ENCODE measurements at regions not wholly inside any gene's neighbourhood (a gene's known extent, or its start where the extent isn't known, plus 50 kb on each side); places are given as distances from the start of the nearest gene placed in this dataset.
"Not testable (repeated sequence)": the region's sequence is repeated elsewhere in the genome, so short reads cannot be mapped to it uniquely, and the experiment has no call there.

DNA sequence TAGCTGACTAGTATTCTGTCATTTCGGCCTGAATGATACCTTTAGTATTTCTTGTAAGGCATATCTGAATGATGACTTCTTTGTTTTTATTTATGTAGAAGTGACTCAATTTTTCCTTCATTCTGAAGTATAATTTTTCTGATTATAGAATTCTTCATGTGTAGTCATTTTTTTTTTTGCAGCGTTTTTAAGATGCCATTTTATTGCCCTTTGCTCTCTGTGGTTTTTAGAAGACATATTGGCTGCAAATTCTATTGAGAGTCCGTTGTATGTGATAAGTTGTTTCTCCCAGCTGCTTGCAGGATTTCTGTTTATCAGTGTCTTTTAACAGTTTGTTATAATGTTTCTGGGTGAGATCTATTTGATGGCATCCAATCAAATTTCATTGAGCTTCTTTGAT is 1224.8 kb downstream of the JRKL start:
- H3K4me3 ChIP-seq (ENCODE audit: low read length) = no peak overlapping the region
- DNase-seq = no peak
- no peak overlapping the region for H3K9ac ChIP-seq (ENCODE audit: low read length)
- H3K4me2 ChIP-seq (ENCODE audit: low read depth, low read length, poor library complexity, severe bottlenecking) = no peak overlapping the region
- no peak overlapping the region for H3K27ac ChIP-seq (ENCODE audit: low read length)
- no peaks in the 10 kb centered on the region for H3K36me3 ChIP-seq (ENCODE audit: insufficient read depth, low read length)
- H3K9me3 ChIP-seq (ENCODE audit: low read length) = peaks cover 66% of the 10 kb centered on the region
- no peaks in the 10 kb centered on the region for H4K20me1 ChIP-seq (ENCODE audit: insufficient read depth, low read depth, low read length)
- H3K79me2 ChIP-seq (ENCODE audit: low read length) = no peaks in the 10 kb centered on the region
- no peak overlapping the region for H2AFZ ChIP-seq (ENCODE audit: low read length)
- H3K4me1 ChIP-seq (ENCODE audit: low read length) = no peaks in the 10 kb centered on the region
- no peaks in the 10 kb centered on the region for H3K9me2 ChIP-seq (replicated peaks; ENCODE audit: insufficient read depth, low read length)
- no peaks in the 10 kb centered on the region for H3K27me3 ChIP-seq (ENCODE audit: low read length)

- Histone ChIP-seq H4K20me1 (ENCODE audit: insufficient read depth, low read depth, low read length) (no peaks in the 10 kb centered on the region), H3K27ac (ENCODE audit: low read length) (no peak overlapping the region), H2AFZ (ENCODE audit: low read length) (no peak overlapping the region), H3K9me2 (replicated peaks; ENCODE audit: insufficient read depth, low read length) (no peaks in the 10 kb centered on the region), H3K4me3 (ENCODE audit: low read length) (no peak overlapping the region), H3K4me2 (ENCODE audit: low read depth, low read length, poor library complexity, severe bottlenecking) (no peak overlapping the region), H3K4me1 (ENCODE audit: low read length) (no peaks in the 10 kb centered on the region), H3K9ac (ENCODE audit: low read length) (no peak overlapping the region), H3K9me3 (ENCODE audit: low read length) (peaks cover 62% of the 10 kb centered on the region), H3K36me3 (ENCODE audit: insufficient read depth, low read length) (no peaks in the 10 kb centered on the region), H3K79me2 (ENCODE audit: low read length) (no peaks in the 10 kb centered on the region), H3K27me3 (ENCODE audit: low read length) (no peaks in the 10 kb centered on the region)
- DNase-seq = no peak
Observed at GRCh38 chr11:97615546-97615945, 1225.7 kb downstream of the JRKL start.

- H2AFZ ChIP-seq (ENCODE audit: low read length) = no peak overlapping the region
- no peaks in the 10 kb centered on the region for H3K79me2 ChIP-seq (ENCODE audit: low read length)
- DNase-seq = no peak
- H3K4me3 ChIP-seq (ENCODE audit: low read length) = no peak overlapping the region
- no peak overlapping the region for H3K27ac ChIP-seq (ENCODE audit: low read length)
- H3K4me1 ChIP-seq (ENCODE audit: low read length) = no peaks in the 10 kb centered on the region
- no peak overlapping the region for H3K9ac ChIP-seq (ENCODE audit: low read length)
- H3K9me3 ChIP-seq (ENCODE audit: low read length) = peaks cover 64% of the 10 kb centered on the region
- no peak overlapping the region for H3K4me2 ChIP-seq (ENCODE audit: low read depth, low read length, poor library complexity, severe bottlenecking)
- no peaks in the 10 kb centered on the region for H3K27me3 ChIP-seq (ENCODE audit: low read length)
- H3K9me2 ChIP-seq (replicated peaks; ENCODE audit: insufficient read depth, low read length) = no peaks in the 10 kb centered on the region
- H3K36me3 ChIP-seq (ENCODE audit: insufficient read depth, low read length) = no peaks in the 10 kb centered on the region
- H4K20me1 ChIP-seq (ENCODE audit: insufficient read depth, low read depth, low read length) = no peaks in the 10 kb centered on the region
Observed at GRCh38 chr11:97617031-97617430, 1227.2 kb downstream of the JRKL start.

DNA sequence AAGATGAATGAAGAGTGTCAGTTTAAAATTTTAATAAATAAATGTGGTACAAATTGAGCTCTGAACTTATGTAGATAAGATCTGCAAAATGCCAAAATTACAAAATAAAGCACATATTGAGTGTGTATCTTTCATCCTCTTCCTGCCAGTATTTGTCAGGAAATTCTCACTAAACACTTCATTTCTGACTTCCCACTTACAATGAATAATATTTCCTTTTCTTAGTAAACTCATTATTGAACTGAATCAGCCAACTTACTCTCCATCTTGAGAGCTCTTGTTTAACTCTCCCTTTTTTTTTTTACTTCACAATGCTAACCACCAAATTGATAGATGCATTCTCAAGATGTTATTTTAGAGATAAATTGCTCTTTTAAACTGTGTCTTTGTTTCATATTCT is 1230.2 kb downstream of the JRKL start:
- no peaks in the 10 kb centered on the region for H3K79me2 ChIP-seq (ENCODE audit: low read length)
- no peak overlapping the region for H3K4me3 ChIP-seq (ENCODE audit: low read length)
- H3K4me1 ChIP-seq (ENCODE audit: low read length) = no peaks in the 10 kb centered on the region
- no peaks in the 10 kb centered on the region for H3K36me3 ChIP-seq (ENCODE audit: insufficient read depth, low read length)
- H3K9ac ChIP-seq (ENCODE audit: low read length) = no peak overlapping the region
- peaks cover 74% of the 10 kb centered on the region for H3K9me3 ChIP-seq (ENCODE audit: low read length)
- H3K27me3 ChIP-seq (ENCODE audit: low read length) = no peaks in the 10 kb centered on the region
- H3K9me2 ChIP-seq (replicated peaks; ENCODE audit: insufficient read depth, low read length) = no peaks in the 10 kb centered on the region
- no peak overlapping the region for H2AFZ ChIP-seq (ENCODE audit: low read length)
- H3K27ac ChIP-seq (ENCODE audit: low read length) = no peak overlapping the region
- DNase-seq = no peak
- no peak overlapping the region for H3K4me2 ChIP-seq (ENCODE audit: low read depth, low read length, poor library complexity, severe bottlenecking)
- H4K20me1 ChIP-seq (ENCODE audit: insufficient read depth, low read depth, low read length) = no peaks in the 10 kb centered on the region

GRCh38 chr11:97621282-97621681 is 1231.5 kb downstream of the JRKL start:
- Histone ChIP-seq H4K20me1 (ENCODE audit: insufficient read depth, low read depth, low read length) (no peaks in the 10 kb centered on the region), H3K27me3 (ENCODE audit: low read length) (no peaks in the 10 kb centered on the region), H3K4me3 (ENCODE audit: low read length) (no peak overlapping the region), H3K4me2 (ENCODE audit: low read depth, low read length, poor library complexity, severe bottlenecking) (no peak overlapping the region), H3K36me3 (ENCODE audit: insufficient read depth, low read length) (no peaks in the 10 kb centered on the region), H3K9me3 (ENCODE audit: low read length) (peaks cover 68% of the 10 kb centered on the region), H3K79me2 (ENCODE audit: low read length) (no peaks in the 10 kb centered on the region), H3K9me2 (replicated peaks; ENCODE audit: insufficient read depth, low read length) (no peaks in the 10 kb centered on the region), H2AFZ (ENCODE audit: low read length) (no peak overlapping the region), H3K9ac (ENCODE audit: low read length) (no peak overlapping the region), H3K27ac (ENCODE audit: low read length) (no peak overlapping the region), H3K4me1 (ENCODE audit: low read length) (no peaks in the 10 kb centered on the region)
- no peak for DNase-seq

GRCh38 chr11:97622795-97623194 is 1233.0 kb downstream of the JRKL start:
- Histone ChIP-seq H3K9me3 (ENCODE audit: low read length) (peaks cover 70% of the 10 kb centered on the region), H3K4me3 (ENCODE audit: low read length) (no peak overlapping the region), H2AFZ (ENCODE audit: low read length) (no peak overlapping the region), H3K27me3 (ENCODE audit: low read length) (no peaks in the 10 kb centered on the region), H3K27ac (ENCODE audit: low read length) (no peak overlapping the region), H3K4me2 (ENCODE audit: low read depth, low read length, poor library complexity, severe bottlenecking) (no peak overlapping the region), H3K9ac (ENCODE audit: low read length) (no peak overlapping the region), H4K20me1 (ENCODE audit: insufficient read depth, low read depth, low read length) (no peaks in the 10 kb centered on the region), H3K36me3 (ENCODE audit: insufficient read depth, low read length) (no peaks in the 10 kb centered on the region), H3K9me2 (replicated peaks; ENCODE audit: insufficient read depth, low read length) (no peaks in the 10 kb centered on the region), H3K4me1 (ENCODE audit: low read length) (no peaks in the 10 kb centered on the region), H3K79me2 (ENCODE audit: low read length) (no peaks in the 10 kb centered on the region)
- DNase-seq = no peak

DNA sequence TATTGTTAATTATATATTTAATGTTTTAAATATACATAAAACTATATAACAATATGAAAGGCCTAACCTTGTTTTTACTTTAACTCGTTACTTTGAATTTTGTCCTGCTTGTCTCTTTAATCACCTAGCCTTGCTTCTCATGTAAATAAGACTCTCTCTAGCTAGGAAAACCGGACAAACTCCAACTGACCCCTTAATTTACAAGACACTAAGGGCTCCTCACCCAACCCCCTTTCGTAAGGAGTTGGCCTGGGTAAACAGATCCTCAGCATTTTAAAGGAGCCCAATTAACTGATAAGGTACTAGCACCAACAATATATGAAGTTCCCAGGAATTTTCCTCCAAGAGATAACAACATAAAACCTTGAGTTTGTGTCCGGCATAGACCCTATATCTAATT is 1246.9 kb downstream of the JRKL start:
- H3K9ac ChIP-seq (ENCODE audit: low read length); H3K9me2 ChIP-seq (replicated peaks; ENCODE audit: insufficient read depth, low read length); DNase-seq; H4K20me1 ChIP-seq (ENCODE audit: insufficient read depth, low read depth, low read length); H3K79me2 ChIP-seq (ENCODE audit: low read length); H3K27me3 ChIP-seq (ENCODE audit: low read length); H3K27ac ChIP-seq (ENCODE audit: low read length); H3K4me2 ChIP-seq (ENCODE audit: low read depth, low read length, poor library complexity, severe bottlenecking); H3K4me1 ChIP-seq (ENCODE audit: low read length); H2AFZ ChIP-seq (ENCODE audit: low read length); H3K36me3 ChIP-seq (ENCODE audit: insufficient read depth, low read length); H3K4me3 ChIP-seq (ENCODE audit: low read length): not testable (repeated sequence)
- H3K9me3 ChIP-seq (ENCODE audit: low read length) = peaks cover 51% of the 10 kb centered on the region

DNA sequence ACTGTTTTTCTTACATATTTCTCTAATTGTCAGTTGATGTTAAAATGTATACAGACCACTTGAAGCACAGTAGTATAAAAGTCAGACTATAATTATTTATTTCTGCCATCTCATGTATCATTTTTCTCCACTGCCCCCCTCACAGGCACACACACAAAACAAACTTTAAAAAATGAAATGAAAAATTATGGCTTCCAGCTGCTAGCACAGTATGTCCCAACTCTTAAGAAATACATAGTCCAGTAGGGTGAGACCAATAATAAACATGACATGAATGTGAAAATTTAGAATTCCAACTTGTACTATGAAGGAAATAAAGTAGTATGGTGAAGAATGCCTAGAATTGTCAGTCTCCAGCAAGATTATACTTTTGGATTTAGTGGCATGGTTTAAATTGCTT is 1247.9 kb downstream of the JRKL start:
- H3K4me3 ChIP-seq (ENCODE audit: low read length) = no peak overlapping the region
- no peaks in the 10 kb centered on the region for H4K20me1 ChIP-seq (ENCODE audit: insufficient read depth, low read depth, low read length)
- peaks cover 50% of the 10 kb centered on the region for H3K9me3 ChIP-seq (ENCODE audit: low read length)
- no peaks in the 10 kb centered on the region for H3K79me2 ChIP-seq (ENCODE audit: low read length)
- no peaks in the 10 kb centered on the region for H3K36me3 ChIP-seq (ENCODE audit: insufficient read depth, low read length)
- no peak for DNase-seq
- H3K9me2 ChIP-seq (replicated peaks; ENCODE audit: insufficient read depth, low read length) = no peaks in the 10 kb centered on the region
- no peak overlapping the region for H2AFZ ChIP-seq (ENCODE audit: low read length)
- no peaks in the 10 kb centered on the region for H3K27me3 ChIP-seq (ENCODE audit: low read length)
- H3K27ac ChIP-seq (ENCODE audit: low read length) = no peak overlapping the region
- no peak overlapping the region for H3K4me2 ChIP-seq (ENCODE audit: low read depth, low read length, poor library complexity, severe bottlenecking)
- H3K4me1 ChIP-seq (ENCODE audit: low read length) = no peaks in the 10 kb centered on the region
- no peak overlapping the region for H3K9ac ChIP-seq (ENCODE audit: low read length)

DNA sequence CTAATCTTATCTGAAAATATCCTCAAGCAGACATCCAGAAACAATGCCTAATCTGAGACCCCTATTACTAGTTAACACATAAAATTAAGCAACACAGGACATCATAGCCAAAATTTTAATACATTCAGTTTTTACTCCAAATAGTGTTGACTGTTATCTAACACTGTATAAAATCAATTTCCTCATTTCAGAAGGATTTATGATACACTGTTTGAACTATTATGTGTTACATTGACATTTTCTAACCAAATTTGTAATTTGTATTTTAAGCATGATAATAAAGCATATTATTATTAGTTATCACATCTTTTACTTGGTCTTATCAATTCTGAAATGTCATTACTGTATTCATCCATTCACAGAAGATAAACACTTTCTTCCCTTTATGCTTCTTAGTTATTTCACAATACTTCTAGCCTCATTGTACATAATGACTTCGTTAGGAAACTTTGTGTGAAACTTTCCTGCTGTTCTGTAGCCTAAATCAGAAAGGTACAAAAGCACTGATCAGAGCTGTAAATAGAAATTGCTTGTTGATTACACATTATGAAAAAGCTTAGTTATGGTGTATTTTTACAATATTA is 1248.9 kb downstream of the JRKL start:
- Histone ChIP-seq H3K79me2 (ENCODE audit: low read length) (no peaks in the 10 kb centered on the region), H3K4me3 (ENCODE audit: low read length) (no peak overlapping the region; the same call in 1 of the 2 replicates), H4K20me1 (ENCODE audit: insufficient read depth, low read depth, low read length) (no peaks in the 10 kb centered on the region), H2AFZ (ENCODE audit: low read length) (no peak overlapping the region), H3K27me3 (ENCODE audit: low read length) (no peaks in the 10 kb centered on the region), H3K36me3 (ENCODE audit: insufficient read depth, low read length) (no peaks in the 10 kb centered on the region), H3K9me3 (ENCODE audit: low read length) (peaks cover 55% of the 10 kb centered on the region), H3K9ac (ENCODE audit: low read length) (no peak overlapping the region), H3K4me2 (ENCODE audit: low read depth, low read length, poor library complexity, severe bottlenecking) (no peak overlapping the region), H3K4me1 (ENCODE audit: low read length) (no peaks in the 10 kb centered on the region), H3K27ac (ENCODE audit: low read length) (no peak overlapping the region), H3K9me2 (replicated peaks; ENCODE audit: insufficient read depth, low read length) (no peaks in the 10 kb centered on the region)
- no peak for DNase-seq
